ENCODE measurements at regions not wholly inside any gene's neighbourhood (a gene's known extent, or its start where the extent isn't known, plus 50 kb on each side); places are given as distances from the start of the nearest gene placed in this dataset.

DNA sequence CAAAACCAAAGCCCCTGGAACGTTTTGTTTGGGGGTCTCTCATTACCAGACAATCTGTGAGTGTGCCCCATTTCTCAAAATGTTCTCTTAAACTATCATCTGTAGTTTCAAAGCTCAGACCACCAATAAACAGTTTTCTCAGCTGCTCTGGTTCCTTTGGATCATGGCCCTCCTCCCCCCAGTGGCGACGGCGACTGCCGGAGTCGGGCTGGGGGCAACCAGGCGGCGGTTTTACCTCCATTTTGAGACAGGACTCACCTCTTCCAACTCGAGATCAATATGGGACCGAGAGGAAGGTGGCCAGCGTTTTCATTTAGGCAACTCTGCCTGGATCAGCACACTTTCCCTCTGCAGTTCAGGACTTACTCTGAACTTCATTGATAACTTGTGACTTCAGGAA is 141.5 kb upstream of the ZNF32 start:
- DNase-seq (ENCODE audit: low read depth in 2 of 2), result no peak

DNA sequence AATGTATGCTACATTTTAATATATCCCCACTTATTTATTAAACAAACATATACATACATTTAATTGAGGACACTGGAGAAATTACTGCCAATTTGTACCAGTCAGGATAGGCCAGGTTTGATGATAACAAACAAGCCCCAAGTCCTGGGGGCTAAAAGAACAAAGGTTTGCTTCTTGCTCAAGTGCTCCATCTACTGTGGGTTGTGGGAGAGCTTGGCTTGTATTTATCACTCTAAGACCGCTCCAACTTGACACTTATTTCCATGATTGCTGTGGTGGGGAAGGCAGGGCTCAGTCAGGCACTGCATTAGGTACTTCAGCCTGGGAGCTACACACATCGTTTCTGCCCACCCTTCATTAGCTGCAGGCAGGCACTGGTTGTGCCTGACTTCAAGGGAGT is 136.6 kb upstream of the ZNF32 start:
- no peak for DNase-seq (ENCODE audit: low read depth in 2 of 2)

DNA sequence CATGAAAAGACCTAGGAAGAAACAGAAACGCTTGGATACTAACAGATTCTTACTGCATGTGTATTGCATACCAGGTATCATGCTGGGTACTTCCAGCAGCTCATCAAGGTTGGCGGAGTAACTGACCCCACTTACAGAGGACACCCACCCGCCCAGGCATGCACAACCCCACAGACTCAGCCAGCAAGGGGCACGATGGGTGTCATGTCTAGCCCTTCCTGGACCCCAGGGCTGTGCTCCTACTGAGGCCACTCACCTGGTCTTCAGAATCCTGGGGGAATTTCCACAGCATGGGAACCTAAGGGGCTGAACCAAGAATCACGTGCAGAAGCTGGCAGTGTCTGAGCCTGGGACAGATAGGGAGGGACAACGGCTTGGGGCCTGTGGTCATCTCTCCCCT is 134.1 kb upstream of the ZNF32 start:
- DNase-seq (ENCODE audit: low read depth in 2 of 2), result no peak

DNA sequence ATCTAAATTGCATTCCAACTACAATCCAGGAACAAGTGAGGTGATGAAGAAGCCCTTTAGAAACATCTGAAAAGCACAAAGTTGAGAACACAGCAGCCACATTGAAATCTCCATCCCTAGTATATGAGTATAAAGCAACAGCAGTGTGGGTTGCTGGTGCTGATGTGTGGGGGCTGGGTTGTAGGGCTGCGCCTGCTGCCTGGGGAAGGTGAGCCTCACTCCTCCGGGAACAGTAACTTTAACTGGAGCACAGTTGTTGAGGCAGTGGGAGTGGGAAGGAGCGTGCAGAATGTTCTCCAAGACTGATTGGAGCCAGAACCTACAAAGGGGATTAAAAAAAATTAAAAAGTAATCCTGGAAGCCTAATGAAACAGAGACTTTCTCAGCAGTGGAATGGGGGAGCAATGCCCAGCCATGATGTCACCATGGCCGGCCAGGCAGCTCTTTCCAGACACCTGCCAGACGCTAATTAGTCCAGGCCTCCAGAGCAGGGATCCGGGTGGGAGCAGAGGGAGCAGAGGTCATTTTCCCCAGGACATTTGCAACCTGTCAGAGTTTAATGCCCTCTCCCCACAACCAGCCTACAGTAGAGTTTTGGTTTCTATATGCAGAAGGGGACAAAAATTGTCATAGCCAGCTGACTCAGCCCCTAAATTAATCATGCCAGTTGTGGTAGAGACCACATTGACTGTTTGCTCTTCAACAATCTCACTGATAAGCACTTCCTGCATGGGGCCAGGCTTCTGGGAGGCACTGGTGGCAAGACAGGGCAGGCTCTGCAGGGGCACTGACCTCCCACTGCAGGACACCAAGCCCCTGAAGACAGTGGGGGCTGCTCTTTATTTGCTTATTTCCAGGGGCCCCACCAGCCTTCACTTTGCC is 133.0 kb upstream of the ZNF32 start:
- DNase-seq (ENCODE audit: low read depth in 2 of 2), result peak; percentile 15 to 20

- no peak for DNase-seq (ENCODE audit: low read depth in 2 of 2)
Measured at GRCh38 chr10:43778571-43778970, 129.9 kb upstream of the ZNF32 start.

DNA sequence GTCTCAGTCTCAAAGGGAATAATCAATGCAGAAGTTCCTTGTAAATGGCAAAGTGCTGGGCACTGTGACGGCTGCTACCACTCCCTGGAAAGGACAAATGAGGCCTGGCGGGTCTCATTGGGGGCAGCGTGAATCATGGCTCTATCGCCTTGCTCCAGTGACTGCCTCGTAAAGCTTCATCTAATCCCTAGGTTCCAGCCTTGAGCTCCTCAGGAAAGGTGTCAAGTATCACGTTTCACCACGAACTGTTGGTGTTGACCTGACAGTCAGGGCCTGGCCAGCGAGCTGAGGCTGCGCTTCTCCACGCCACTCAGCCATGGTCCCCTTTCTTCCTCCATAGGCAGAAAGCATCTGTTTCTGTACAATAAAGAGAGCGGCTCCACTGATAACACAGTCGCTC is 126.7 kb upstream of the ZNF32 start:
- no peak for DNase-seq (ENCODE audit: low read depth in 2 of 2)

DNA sequence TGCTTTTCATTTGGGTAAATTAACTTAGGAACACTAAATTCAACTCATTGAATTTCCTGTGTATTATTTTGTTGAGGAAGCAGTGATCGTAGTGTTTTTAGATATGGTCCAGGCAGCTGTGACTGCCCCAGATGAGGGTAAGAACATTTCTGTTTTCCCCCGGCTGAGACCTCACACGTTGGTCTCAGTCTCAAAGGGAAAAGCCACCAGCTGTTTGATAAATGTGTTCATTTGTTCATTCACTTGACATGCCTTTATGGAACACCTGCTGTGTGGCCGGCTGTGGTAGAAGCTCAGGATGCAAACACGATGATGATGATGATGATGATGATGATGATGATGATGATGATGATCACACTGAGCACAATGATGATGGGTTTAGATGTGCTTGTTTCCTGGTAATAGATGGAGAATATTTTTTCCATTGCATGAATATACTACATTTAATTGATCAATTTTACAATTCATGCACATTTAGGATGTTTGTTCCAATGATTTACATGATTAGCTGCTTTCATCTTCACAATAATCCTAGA is 125.6 kb upstream of the ZNF32 start:
- no peak for DNase-seq (ENCODE audit: low read depth in 2 of 2)

DNA sequence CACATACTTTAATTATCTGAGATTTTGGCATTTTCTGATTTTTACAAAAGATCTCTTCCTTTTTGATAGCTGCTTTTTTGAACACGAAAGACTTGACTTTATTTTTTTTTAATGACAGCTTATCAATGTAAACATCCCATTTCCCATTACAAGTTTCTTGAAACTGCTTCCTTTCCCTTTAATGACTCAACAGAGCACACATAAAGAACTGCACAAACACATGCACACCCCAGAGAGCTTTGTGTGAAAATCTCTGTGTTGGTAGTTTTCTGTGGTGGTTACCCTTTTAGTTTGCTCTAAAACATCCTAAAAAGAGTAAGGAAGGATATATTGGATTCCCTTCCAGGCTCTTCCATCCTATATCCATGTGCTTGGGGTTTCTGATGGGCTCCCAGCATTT is 125.1 kb upstream of the ZNF32 start:
- DNase-seq (ENCODE audit: low read depth in 2 of 2), result no peak

- no peak for DNase-seq (ENCODE audit: low read depth in 2 of 2)
Measured at GRCh38 chr10:43772171-43772570, 123.5 kb upstream of the ZNF32 start.

- DNase-seq (ENCODE audit: low read depth in 2 of 2), result no peak
Measured at GRCh38 chr10:43771675-43772074, 123.0 kb upstream of the ZNF32 start.

- no peak for DNase-seq (ENCODE audit: low read depth in 2 of 2)
Measured at GRCh38 chr10:43765516-43765915, 116.8 kb upstream of the ZNF32 start.

DNA sequence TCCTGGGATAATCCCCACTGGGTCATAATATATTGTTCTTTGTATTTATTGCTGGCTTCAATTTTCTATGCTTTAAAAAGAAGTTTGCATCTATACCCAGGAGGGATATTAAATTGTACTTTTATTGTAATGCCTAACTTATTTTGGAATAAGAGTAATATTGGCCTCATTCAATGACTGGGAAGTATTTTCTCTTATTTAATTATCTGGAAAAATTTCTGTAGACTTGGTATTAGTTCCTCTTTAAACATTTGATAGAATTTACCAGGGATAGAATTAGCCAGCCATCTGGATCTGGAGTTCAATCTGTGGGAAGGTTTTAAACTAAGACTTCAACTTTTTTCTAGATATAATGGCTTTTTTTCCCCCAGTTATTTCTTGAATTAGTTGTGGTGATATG is 115.2 kb upstream of the ZNF32 start:
- DNase-seq (ENCODE audit: low read depth in 2 of 2), result no peak

- DNase-seq (ENCODE audit: low read depth in 2 of 2), result no peak
Measured at GRCh38 chr10:43760514-43760913, 111.8 kb upstream of the ZNF32 start.

GRCh38 chr10:43759216-43759615 is 110.5 kb upstream of the ZNF32 start:
- DNase-seq (ENCODE audit: low read depth in 2 of 2), result no peak

- no peak for DNase-seq (ENCODE audit: low read depth in 2 of 2)
Measured at GRCh38 chr10:43756341-43756740, 107.7 kb upstream of the ZNF32 start.

GRCh38 chr10:43754569-43755260 is 106.0 kb upstream of the ZNF32 start:
- no peak for DNase-seq (ENCODE audit: low read depth in 2 of 2)

- DNase-seq (ENCODE audit: low read depth in 2 of 2), result no peak
Measured at GRCh38 chr10:43753397-43754061, 104.8 kb upstream of the ZNF32 start.

GRCh38 chr10:43752682-43753081 is 104.0 kb upstream of the ZNF32 start:
- DNase-seq (ENCODE audit: low read depth in 2 of 2), result no peak

- DNase-seq (ENCODE audit: low read depth in 2 of 2), result no peak
Measured at GRCh38 chr10:43751646-43752045, 103.0 kb upstream of the ZNF32 start.

- no peak for DNase-seq (ENCODE audit: low read depth in 2 of 2)
Measured at GRCh38 chr10:43749940-43750552, 101.4 kb upstream of the ZNF32 start.

DNA sequence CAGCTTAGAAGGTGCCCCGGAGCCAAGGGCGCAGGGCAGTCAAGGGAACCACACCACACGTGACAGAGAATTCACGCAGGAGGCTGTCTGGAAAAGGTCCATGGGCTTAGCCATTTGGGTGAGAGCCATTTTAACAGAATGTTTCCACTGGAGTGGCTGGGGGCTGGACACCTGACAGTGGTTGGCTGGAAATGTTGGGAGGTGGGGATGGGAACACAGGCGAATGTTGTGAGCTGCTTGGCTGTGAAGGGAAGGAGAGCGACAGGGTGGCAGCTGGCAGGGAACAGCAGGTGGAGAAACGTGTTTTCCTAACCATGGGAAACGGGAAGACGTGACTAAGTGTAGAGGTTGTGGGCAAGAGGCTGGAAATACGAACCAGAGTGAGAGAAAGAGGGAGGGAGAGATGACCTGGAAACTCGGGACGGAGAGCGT is 100.5 kb upstream of the ZNF32 start:
- DNase-seq (ENCODE audit: low read depth in 2 of 2), result no peak

DNA sequence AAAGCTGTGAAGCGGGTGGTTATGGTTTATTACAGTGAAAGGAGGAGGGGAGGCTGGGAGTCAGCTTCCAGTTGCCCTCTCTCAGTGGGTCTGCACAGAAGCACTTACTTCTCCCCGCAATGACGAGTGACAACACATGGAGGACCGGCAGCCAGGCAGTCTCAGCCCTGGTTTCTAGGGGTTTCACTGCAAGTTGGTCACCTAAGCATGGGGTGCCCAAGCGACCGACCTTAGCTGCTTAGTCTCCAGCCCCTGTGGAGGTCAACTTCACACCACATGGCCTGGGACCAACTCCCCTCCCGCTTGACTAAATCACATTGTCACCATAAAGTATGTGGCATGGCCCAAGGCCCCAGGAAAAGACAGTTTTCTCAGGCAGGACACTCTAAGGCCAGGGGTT is 99.9 kb upstream of the ZNF32 start:
- DNase-seq (ENCODE audit: low read depth in 2 of 2), result no peak
